ENCODE measurements at regions not wholly inside any gene's neighbourhood (a gene's known extent, or its start where the extent isn't known, plus 50 kb on each side); places are given as distances from the start of the nearest gene placed in this dataset.

DNA sequence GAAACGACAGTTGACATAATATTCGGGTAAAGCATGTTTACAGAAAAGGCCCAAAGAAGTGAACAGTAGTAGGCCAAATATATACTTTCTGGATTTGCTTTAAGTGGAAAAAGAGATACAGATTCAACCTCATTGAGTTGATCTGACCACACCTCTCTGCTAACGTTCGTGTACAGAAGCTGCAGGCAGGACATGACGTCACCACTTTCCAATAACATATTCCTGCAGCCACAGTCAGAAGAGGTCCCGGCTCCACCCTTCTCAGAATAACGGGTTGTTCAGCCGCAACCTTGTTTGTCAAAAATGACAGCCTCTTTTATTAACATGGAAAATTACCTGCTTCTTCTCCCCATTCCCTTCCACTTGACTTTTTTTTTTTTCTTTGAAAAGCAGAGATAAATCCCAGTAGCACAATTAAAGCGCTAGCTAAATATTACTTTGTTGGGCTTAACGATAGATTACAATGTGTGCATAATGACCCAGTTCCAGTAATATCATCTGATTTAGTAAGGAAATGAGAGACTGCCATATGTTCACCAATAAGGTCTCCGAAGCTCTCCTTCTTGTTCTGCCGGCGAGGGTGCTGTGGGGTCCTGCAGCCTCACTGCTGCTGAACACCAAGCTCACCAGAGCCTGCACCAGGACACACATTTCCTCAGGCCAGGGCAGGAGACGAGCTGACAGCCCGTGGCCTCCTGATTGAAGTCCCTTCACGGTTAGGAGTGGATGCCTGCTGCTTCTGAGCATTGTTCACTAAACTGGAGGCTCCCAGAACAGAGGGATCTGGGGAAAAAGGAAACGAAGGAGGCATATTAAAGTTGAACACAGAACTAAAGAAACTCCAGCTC, 451.0 kb upstream of the SALL3 start:
- TF ChIP-seq, protein P1, sequence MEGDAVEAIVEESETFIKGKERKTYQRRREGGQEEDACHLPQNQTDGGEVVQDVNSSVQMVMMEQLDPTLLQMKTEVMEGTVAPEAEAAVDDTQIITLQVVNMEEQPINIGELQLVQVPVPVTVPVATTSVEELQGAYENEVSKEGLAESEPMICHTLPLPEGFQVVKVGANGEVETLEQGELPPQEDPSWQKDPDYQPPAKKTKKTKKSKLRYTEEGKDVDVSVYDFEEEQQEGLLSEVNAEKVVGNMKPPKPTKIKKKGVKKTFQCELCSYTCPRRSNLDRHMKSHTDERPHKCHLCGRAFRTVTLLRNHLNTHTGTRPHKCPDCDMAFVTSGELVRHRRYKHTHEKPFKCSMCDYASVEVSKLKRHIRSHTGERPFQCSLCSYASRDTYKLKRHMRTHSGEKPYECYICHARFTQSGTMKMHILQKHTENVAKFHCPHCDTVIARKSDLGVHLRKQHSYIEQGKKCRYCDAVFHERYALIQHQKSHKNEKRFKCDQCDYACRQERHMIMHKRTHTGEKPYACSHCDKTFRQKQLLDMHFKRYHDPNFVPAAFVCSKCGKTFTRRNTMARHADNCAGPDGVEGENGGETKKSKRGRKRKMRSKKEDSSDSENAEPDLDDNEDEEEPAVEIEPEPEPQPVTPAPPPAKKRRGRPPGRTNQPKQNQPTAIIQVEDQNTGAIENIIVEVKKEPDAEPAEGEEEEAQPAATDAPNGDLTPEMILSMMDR (IDR thresholded peaks at IDR 0.05; ENCODE audit: low read depth, low read length), result no peak
- TF ChIP-seq EZH2phosphoT487 (IDR thresholded peaks at IDR 0.05; ENCODE audit: low read depth), result no peak
